ENCODE measurements at regions not wholly inside any gene's neighbourhood (a gene's known extent, or its start where the extent isn't known, plus 50 kb on each side); places are given as distances from the start of the nearest gene placed in this dataset.

- Histone ChIP-seq H3K4me1 (ENCODE audit: control insufficient read depth in 2 of 2, insufficient read depth in 1 of 2, low read depth in 1 of 2, low read length in 2 of 2) (peaks cover 4 to 59% of the 10 kb centered on the region in 2 donors), H2BK120ac (ENCODE audit: low read depth, low read length) (no peak overlapping the region), H3K27ac (replicated peaks; ENCODE audit: low read length) (no peak overlapping the region)
These were observed 252.2 kb upstream of the SOX2 start for GRCh38 chr3:181459516-181459915.

GRCh38 chr3:181458857-181459256 lies 252.9 kb upstream of the SOX2 start:
- Histone ChIP-seq H2BK15ac (ENCODE audit: low read length) (no peak overlapping the region), H3K9ac (ENCODE audit: low read depth, low read length, poor library complexity) (no peak overlapping the region), H2BK5ac (ENCODE audit: low read length) (no peak overlapping the region), H3K18ac (ENCODE audit: low read length) (no peak overlapping the region), H3K14ac (ENCODE audit: low read length) (no peak overlapping the region), H3K27me3 (ENCODE audit: control insufficient read depth in 3 of 3, insufficient read depth in 3 of 3, low read depth in 1 of 3, low read length in 3 of 3) (no peaks in the 10 kb centered on the region), H2AK5ac (ENCODE audit: low read depth, low read length) (no peak overlapping the region), H2BK120ac (ENCODE audit: low read depth, low read length) (no peak overlapping the region), H3K27ac (replicated peaks; ENCODE audit: low read length) (no peak overlapping the region), H3K36me3 (replicated peaks in 1 of 2; ENCODE audit: control insufficient read depth in 2 of 2, insufficient read depth in 2 of 2, low read length in 2 of 2) (no peaks in the 10 kb centered on the region), H4K8ac (ENCODE audit: low read depth, low read length) (no peak overlapping the region), H3K4me3 (ENCODE audit: low read length in 2 of 2) (no peak overlapping the region), H3K79me1 (ENCODE audit: low read depth, low read length) (no peaks in the 10 kb centered on the region), H3K4me2 (ENCODE audit: insufficient read depth, low read length, poor library complexity, severe bottlenecking) (no peak overlapping the region), H2BK12ac (ENCODE audit: low read length) (no peak overlapping the region), H3K9me3 (replicated peaks in 1 of 2; ENCODE audit: control insufficient read depth in 2 of 2, insufficient read depth in 1 of 2, low read depth in 1 of 2, low read length in 2 of 2) (peaks cover 0 to 3% of the 10 kb centered on the region in 2 donors), H3K4me1 (ENCODE audit: control insufficient read depth in 2 of 2, insufficient read depth in 1 of 2, low read depth in 1 of 2, low read length in 2 of 2) (peaks cover 5 to 58% of the 10 kb centered on the region in 2 donors), H4K91ac (ENCODE audit: low read depth, low read length, poor library complexity) (no peak overlapping the region), H3K23ac (ENCODE audit: low read depth, low read length, poor library complexity) (no peak overlapping the region), H3K4ac (ENCODE audit: low read length) (no peak overlapping the region), H2AFZ (ENCODE audit: low read length) (no peak overlapping the region)
- DNase-seq (ENCODE audit: low spot score): no peak

More at GRCh38 chr3:181459516-181459915, 252.2 kb upstream of the SOX2 start:
- H3K4ac ChIP-seq (ENCODE audit: low read length): no peak overlapping the region
- no peak overlapping the region for H2AK5ac ChIP-seq (ENCODE audit: low read depth, low read length)
- DNase-seq (ENCODE audit: low spot score): no peak
- H3K9me3 ChIP-seq (replicated peaks in 1 of 2; ENCODE audit: control insufficient read depth in 2 of 2, insufficient read depth in 1 of 2, low read depth in 1 of 2, low read length in 2 of 2): peaks cover 0 to 3% of the 10 kb centered on the region in 2 donors
- no peak overlapping the region for H4K8ac ChIP-seq (ENCODE audit: low read depth, low read length)
- H2AFZ ChIP-seq (ENCODE audit: low read length): no peak overlapping the region
- no peak overlapping the region for H3K9ac ChIP-seq (ENCODE audit: low read depth, low read length, poor library complexity)
- H2BK5ac ChIP-seq (ENCODE audit: low read length): no peak overlapping the region
- no peak overlapping the region for H3K4me3 ChIP-seq (ENCODE audit: low read length in 2 of 2)
- H3K36me3 ChIP-seq (replicated peaks in 1 of 2; ENCODE audit: control insufficient read depth in 2 of 2, insufficient read depth in 2 of 2, low read length in 2 of 2): no peaks in the 10 kb centered on the region
- no peak overlapping the region for H3K14ac ChIP-seq (ENCODE audit: low read length)
- H3K27me3 ChIP-seq (ENCODE audit: control insufficient read depth in 3 of 3, insufficient read depth in 3 of 3, low read depth in 1 of 3, low read length in 3 of 3): no peaks in the 10 kb centered on the region
- no peak overlapping the region for H3K18ac ChIP-seq (ENCODE audit: low read length)
- WGBS, 2 donors (ENCODE audit: extremely low coverage in 2 of 2, insufficient read length in 2 of 2, insufficient replicate concordance in 1 of 2): no CpG with 5 or more reads among the region's 2 CpGs
- H3K4me2 ChIP-seq (ENCODE audit: insufficient read depth, low read length, poor library complexity, severe bottlenecking): no peak overlapping the region
- no peak overlapping the region for H2BK12ac ChIP-seq (ENCODE audit: low read length)
- H4K91ac ChIP-seq (ENCODE audit: low read depth, low read length, poor library complexity): no peak overlapping the region
- no peak overlapping the region for H2BK15ac ChIP-seq (ENCODE audit: low read length)
- H3K79me1 ChIP-seq (ENCODE audit: low read depth, low read length): no peaks in the 10 kb centered on the region
- no peak overlapping the region for H3K23ac ChIP-seq (ENCODE audit: low read depth, low read length, poor library complexity)

GRCh38 chr3:181457756-181458155 lies 254.0 kb upstream of the SOX2 start:
- no peaks in the 10 kb centered on the region for H3K36me3 ChIP-seq (replicated peaks in 1 of 2; ENCODE audit: control insufficient read depth in 2 of 2, insufficient read depth in 2 of 2, low read length in 2 of 2)
- H3K23ac ChIP-seq (ENCODE audit: low read depth, low read length, poor library complexity): no peak overlapping the region
- no CpG with 5 or more reads among the region's 4 CpGs for WGBS, 2 donors (ENCODE audit: extremely low coverage in 2 of 2, insufficient read length in 2 of 2, insufficient replicate concordance in 1 of 2)
- no peak overlapping the region for H3K27ac ChIP-seq (replicated peaks; ENCODE audit: low read length)
- H3K4me1 ChIP-seq (ENCODE audit: control insufficient read depth in 2 of 2, insufficient read depth in 1 of 2, low read depth in 1 of 2, low read length in 2 of 2): peaks cover 5 to 60% of the 10 kb centered on the region in 2 donors
- no peaks in the 10 kb centered on the region for H3K27me3 ChIP-seq (ENCODE audit: control insufficient read depth in 3 of 3, insufficient read depth in 3 of 3, low read depth in 1 of 3, low read length in 3 of 3)
- no peak overlapping the region for H4K8ac ChIP-seq (ENCODE audit: low read depth, low read length)
- H3K79me1 ChIP-seq (ENCODE audit: low read depth, low read length): no peaks in the 10 kb centered on the region
- DNase-seq (ENCODE audit: low spot score): no peak
- H3K14ac ChIP-seq (ENCODE audit: low read length): no peak overlapping the region
- H3K18ac ChIP-seq (ENCODE audit: low read length): no peak overlapping the region
- H2AFZ ChIP-seq (ENCODE audit: low read length): no peak overlapping the region
- no peak overlapping the region for H2BK5ac ChIP-seq (ENCODE audit: low read length)
- H3K4me2 ChIP-seq (ENCODE audit: insufficient read depth, low read length, poor library complexity, severe bottlenecking): no peak overlapping the region
- H2BK120ac ChIP-seq (ENCODE audit: low read depth, low read length): no peak overlapping the region
- H2BK15ac ChIP-seq (ENCODE audit: low read length): no peak overlapping the region
- peaks cover 0 to 3% of the 10 kb centered on the region in 2 donors for H3K9me3 ChIP-seq (replicated peaks in 1 of 2; ENCODE audit: control insufficient read depth in 2 of 2, insufficient read depth in 1 of 2, low read depth in 1 of 2, low read length in 2 of 2)
- no peak overlapping the region for H2BK12ac ChIP-seq (ENCODE audit: low read length)
- no peak overlapping the region for H4K91ac ChIP-seq (ENCODE audit: low read depth, low read length, poor library complexity)
- no peak overlapping the region for H3K4ac ChIP-seq (ENCODE audit: low read length)
- no peak overlapping the region for H3K4me3 ChIP-seq (ENCODE audit: low read length in 2 of 2)
- no peak overlapping the region for H3K9ac ChIP-seq (ENCODE audit: low read depth, low read length, poor library complexity)
- H2AK5ac ChIP-seq (ENCODE audit: low read depth, low read length): no peak overlapping the region

GRCh38 chr3:181457190-181457589 lies 254.5 kb upstream of the SOX2 start:
- Histone ChIP-seq H2AFZ (ENCODE audit: low read length) (no peak overlapping the region), H2BK5ac (ENCODE audit: low read length) (no peak overlapping the region), H3K27ac (replicated peaks; ENCODE audit: low read length) (no peak overlapping the region), H3K9me3 (replicated peaks in 1 of 2; ENCODE audit: control insufficient read depth in 2 of 2, insufficient read depth in 1 of 2, low read depth in 1 of 2, low read length in 2 of 2) (peaks cover 0 to 3% of the 10 kb centered on the region in 2 donors), H2BK15ac (ENCODE audit: low read length) (no peak overlapping the region), H3K14ac (ENCODE audit: low read length) (no peak overlapping the region), H3K23ac (ENCODE audit: low read depth, low read length, poor library complexity) (no peak overlapping the region), H2AK5ac (ENCODE audit: low read depth, low read length) (no peak overlapping the region), H3K4ac (ENCODE audit: low read length) (no peak overlapping the region), H3K36me3 (replicated peaks in 1 of 2; ENCODE audit: control insufficient read depth in 2 of 2, insufficient read depth in 2 of 2, low read length in 2 of 2) (no peaks in the 10 kb centered on the region), H4K91ac (ENCODE audit: low read depth, low read length, poor library complexity) (no peak overlapping the region), H4K8ac (ENCODE audit: low read depth, low read length) (no peak overlapping the region), H3K4me2 (ENCODE audit: insufficient read depth, low read length, poor library complexity, severe bottlenecking) (no peak overlapping the region), H2BK120ac (ENCODE audit: low read depth, low read length) (no peak overlapping the region), H2BK12ac (ENCODE audit: low read length) (no peak overlapping the region), H3K4me3 (ENCODE audit: low read length in 2 of 2) (no peak overlapping the region), H3K4me1 (ENCODE audit: control insufficient read depth in 2 of 2, insufficient read depth in 1 of 2, low read depth in 1 of 2, low read length in 2 of 2) (peaks cover 5 to 60% of the 10 kb centered on the region in 2 donors), H3K79me1 (ENCODE audit: low read depth, low read length) (no peaks in the 10 kb centered on the region), H3K27me3 (ENCODE audit: control insufficient read depth in 3 of 3, insufficient read depth in 3 of 3, low read depth in 1 of 3, low read length in 3 of 3) (no peaks in the 10 kb centered on the region), H3K18ac (ENCODE audit: low read length) (no peak overlapping the region), H3K9ac (ENCODE audit: low read depth, low read length, poor library complexity) (no peak overlapping the region)
- no peak for DNase-seq (ENCODE audit: low spot score)
- WGBS, 2 donors (ENCODE audit: extremely low coverage in 2 of 2, insufficient read length in 2 of 2, insufficient replicate concordance in 1 of 2): no CpG with 5 or more reads among the region's 9 CpGs
